Loucy (cell line): ENCODE measurements at regions not wholly inside any gene's neighbourhood (a gene's known extent, or its start where the extent isn't known, plus 50 kb on each side); places are given as distances from the start of the nearest gene placed in this dataset.

Source experiments
- CTCF ChIP-seq: fragments of 200-600 bp; sonication (generic); conservative IDR thresholded peaks from 2 replicates; pipeline ENCODE4 v1.5.1; 2014; ENCODE audit warnings: mild to moderate bottlenecking, antibody characterized with exemption, low read length
- EZH2phosphoT487 ChIP-seq: fragments of 200-600 bp; IDR thresholded peaks from 2 replicates; pipeline ENCODE4 v1.6.1; 2018; ENCODE audit warnings: antibody characterized with exemption, mild to moderate bottlenecking, moderate library complexity, borderline replicate concordance

GRCh38 chr9:84170521-84171141, 169.9 kb downstream of the SLC28A3 start:
- TF ChIP-seq CTCF (no peak), EZH2phosphoT487 (no peak)
